Colonic mucosa (tissue), 4 donors: ENCODE measurements at regions not wholly inside any gene's neighbourhood (a gene's known extent, or its start where the extent isn't known, plus 50 kb on each side); places are given as distances from the start of the nearest gene placed in this dataset.

Experiments
- DNase-seq: peaks from one replicate; pipeline ENCODE4 v3.0.0-alpha.2; 2020
- H3K27ac ChIP-seq: fragments of 200-600 bp; one replicate; pipeline ENCODE4 v1.8.0; 2021
- H3K27me3 ChIP-seq: fragments of 200-600 bp; one replicate; pipeline ENCODE4 v1.8.0; 2021
- H3K36me3 ChIP-seq: fragments of 200-600 bp; one replicate; pipeline ENCODE4 v1.8.0; 2021
- H3K4me1 ChIP-seq: fragments of 200-600 bp; one replicate; pipeline ENCODE4 v1.8.0; 2021; ENCODE audit warnings: mild to moderate bottlenecking
- H3K4me3 ChIP-seq: fragments of 200-600 bp; one replicate; pipeline ENCODE4 v1.8.0; 2021
- H3K9ac ChIP-seq, 2 donors: one replicate each; pipeline ENCODE4 v1.7.0; 2013; ENCODE audit warnings: control low read depth in 2 of 2, low read depth in 2 of 2, low read length in 2 of 2
- H3K9me3 ChIP-seq: fragments of 200-600 bp; one replicate; pipeline ENCODE4 v1.8.0; 2021
- CTCF ChIP-seq: fragments of 200-600 bp; IDR thresholded peaks from one replicate; pipeline ENCODE4 v1.8.0; 2022; ENCODE audit warnings: antibody characterized with exemption, mild to moderate bottlenecking
- intact Hi-C: fragments of 100-400 bp; cut with DNase I; formaldehyde crosslinking; loops from one replicate; pipeline ENCODE4 v1.14.1; 2022
- donor health status: healthy.
- donor health status: DM: no; HTN: no; CAD: no.
- donor health status: DM: no; HTN: no; CAD: no.

GRCh38 chr22:27381960-27382742, 419.4 kb downstream of the MN1 start:
- no peak overlapping the region for H3K9ac ChIP-seq
- H3K36me3 ChIP-seq: no peaks in the 10 kb centered on the region
- no peak overlapping the region for H3K4me3 ChIP-seq
- intact Hi-C loops: no loop called here
- H3K27me3 ChIP-seq: no peaks in the 10 kb centered on the region
- TF ChIP-seq CTCF: no peak
- no peak overlapping the region for H3K27ac ChIP-seq
- no peaks in the 10 kb centered on the region for H3K9me3 ChIP-seq
- no peaks in the 10 kb centered on the region for H3K4me1 ChIP-seq
- no peak for DNase-seq

DNA sequence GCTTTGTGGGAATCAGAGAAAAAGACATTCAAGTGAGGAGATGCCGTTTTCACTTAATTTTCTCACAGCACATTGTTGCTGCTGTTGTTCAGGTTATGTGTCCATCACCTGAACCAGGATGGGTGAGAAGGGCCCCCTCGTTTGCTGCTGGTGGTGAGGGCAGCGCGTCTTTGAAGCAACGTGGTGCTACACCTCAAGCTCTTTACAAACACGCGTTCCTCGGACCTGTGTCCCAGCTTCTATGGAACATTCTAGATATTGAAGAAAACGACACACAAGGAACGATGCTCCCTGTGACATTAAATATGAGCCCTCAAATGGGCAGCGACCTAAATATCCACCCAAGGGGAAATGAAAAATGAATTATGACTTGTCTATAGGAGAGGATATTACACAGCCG, 418.6 kb downstream of the MN1 start:
- no peak for TF ChIP-seq CTCF
- H3K9ac ChIP-seq: no peak overlapping the region
- intact Hi-C loops: no loop called here
- no peak overlapping the region for H3K27ac ChIP-seq
- H3K9me3 ChIP-seq: no peaks in the 10 kb centered on the region
- H3K27me3 ChIP-seq: no peaks in the 10 kb centered on the region
- no peaks in the 10 kb centered on the region for H3K36me3 ChIP-seq
- no peak overlapping the region for H3K4me3 ChIP-seq
- no peaks in the 10 kb centered on the region for H3K4me1 ChIP-seq
- no peak for DNase-seq

- intact Hi-C loops: no loop called here
- no peak for DNase-seq
- Histone ChIP-seq H3K27me3 (no peaks in the 10 kb centered on the region), H3K9me3 (no peaks in the 10 kb centered on the region), H3K4me1 (no peaks in the 10 kb centered on the region), H3K27ac (no peak overlapping the region), H3K4me3 (no peak overlapping the region), H3K9ac (no peak overlapping the region), H3K36me3 (no peaks in the 10 kb centered on the region)
- TF ChIP-seq CTCF: no peak
Observed at GRCh38 chr22:27383896-27384295, 417.7 kb downstream of the MN1 start.

GRCh38 chr22:27385261-27385998, 416.1 kb downstream of the MN1 start:
- Histone ChIP-seq H3K27ac (no peak overlapping the region), H3K9ac (no peak overlapping the region), H3K4me1 (no peaks in the 10 kb centered on the region), H3K36me3 (no peaks in the 10 kb centered on the region), H3K4me3 (no peak overlapping the region), H3K27me3 (no peaks in the 10 kb centered on the region), H3K9me3 (no peaks in the 10 kb centered on the region)
- DNase-seq: no peak
- no peak for TF ChIP-seq CTCF
- intact Hi-C loops: no loop called here

GRCh38 chr22:27386186-27386585, 415.4 kb downstream of the MN1 start:
- no peaks in the 10 kb centered on the region for H3K27me3 ChIP-seq
- H3K4me3 ChIP-seq: no peak overlapping the region
- TF ChIP-seq CTCF: no peak
- no peaks in the 10 kb centered on the region for H3K4me1 ChIP-seq
- intact Hi-C loops: no loop called here
- no peaks in the 10 kb centered on the region for H3K36me3 ChIP-seq
- peak; percentile 12 for DNase-seq
- H3K9me3 ChIP-seq: no peaks in the 10 kb centered on the region
- no peak overlapping the region for H3K27ac ChIP-seq
- H3K9ac ChIP-seq: no peak overlapping the region
